Epithelial cell of proximal tubule (primary cell): ENCODE measurements at regions not wholly inside any gene's neighbourhood (a gene's known extent, or its start where the extent isn't known, plus 50 kb on each side); places are given as distances from the start of the nearest gene placed in this dataset.

Experiments
- DNase-seq: peaks from one replicate; pipeline ENCODE4 v3.0.0-alpha.2; 2011; ENCODE audit warnings: low read depth
- H3K4me3 ChIP-seq: 2 replicates; pipeline ENCODE4 v1.5.1; 2011; ENCODE audit warnings: low read depth, mild to moderate bottlenecking, low read length
- CTCF ChIP-seq: conservative IDR thresholded peaks from 2 replicates; pipeline ENCODE4 v1.5.1; 2012; ENCODE audit warnings: low read depth, mild to moderate bottlenecking, low read length

GRCh38 chr2:155363349-155363888 lies 664.9 kb downstream of the KCNJ3 start:
- TF ChIP-seq CTCF: no peak
- no peak for DNase-seq

GRCh38 chr2:155357172-155357571 lies 658.7 kb downstream of the KCNJ3 start:
- no peak overlapping the region for H3K4me3 ChIP-seq
- no peak for TF ChIP-seq CTCF
- DNase-seq: no peak

More at GRCh38 chr2:155363349-155363888, 664.9 kb downstream of the KCNJ3 start:
- no peak overlapping the region for H3K4me3 ChIP-seq

- no peak overlapping the region for H3K4me3 ChIP-seq
- no peak for TF ChIP-seq CTCF
- DNase-seq: no peak
Observed at GRCh38 chr2:155356250-155356649, 657.8 kb downstream of the KCNJ3 start.

GRCh38 chr2:155350783-155351580 lies 652.5 kb downstream of the KCNJ3 start:
- TF ChIP-seq CTCF: no peak
- DNase-seq: no peak
- no peak overlapping the region for H3K4me3 ChIP-seq

GRCh38 chr2:155332016-155332415 lies 633.5 kb downstream of the KCNJ3 start:
- no peak for TF ChIP-seq CTCF
- DNase-seq: no peak
- H3K4me3 ChIP-seq: no peak overlapping the region

GRCh38 chr2:155320236-155320635 lies 621.7 kb downstream of the KCNJ3 start:
- TF ChIP-seq CTCF: no peak
- H3K4me3 ChIP-seq: no peak overlapping the region
- DNase-seq: no peak

- no peak for DNase-seq
- no peak overlapping the region for H3K4me3 ChIP-seq
- TF ChIP-seq CTCF: no peak
Observed at GRCh38 chr2:155318710-155319109, 620.2 kb downstream of the KCNJ3 start.
